Astrocyte (in vitro differentiated cells and primary cell): ENCODE measurements at regions not wholly inside any gene's neighbourhood (a gene's known extent, or its start where the extent isn't known, plus 50 kb on each side); places are given as distances from the start of the nearest gene placed in this dataset.

Source experiments
- CTCF ChIP-seq: IDR thresholded peaks from 2 replicates; pipeline ENCODE4 v1.5.1; 2011; ENCODE audit warnings: low read depth, mild to moderate bottlenecking, inconsistent platforms, low read length, moderate library complexity; ENCODE audit not compliant: insufficient read depth
- EZH2 ChIP-seq: IDR thresholded peaks from 2 replicates; pipeline ENCODE4 v1.6.1; 2012; ENCODE audit warnings: mild to moderate bottlenecking, low read length, inconsistent platforms; ENCODE audit not compliant: insufficient read depth

- TF ChIP-seq EZH2 (no peak), CTCF (no peak)
Measured at GRCh38 chr1:42038261-42038660, 114.9 kb upstream of the GUCA2B start.
